Neutrophil (primary cell): ENCODE measurements at regions not wholly inside any gene's neighbourhood (a gene's known extent, or its start where the extent isn't known, plus 50 kb on each side); places are given as distances from the start of the nearest gene placed in this dataset.

ENCODE experiments used
- H3K27ac ChIP-seq: fragments of 200-600 bp; sonication (generic); 2 replicates; pipeline ENCODE4 v1.5.1; 2016; ENCODE audit warnings: mild to moderate bottlenecking, moderate library complexity
- H3K27me3 ChIP-seq: fragments of 200-600 bp; sonication (generic); 2 replicates; pipeline ENCODE4 v1.6.0; 2016; ENCODE audit warnings: mild to moderate bottlenecking
- H3K36me3 ChIP-seq: fragments of 200-600 bp; sonication (generic); 2 replicates; pipeline ENCODE4 v1.5.1; 2017
- H3K4me1 ChIP-seq, 2 experiments: fragments of 200-600 bp in 1 of 2; sonication (generic) in 1 of 2; 1 replicate in 1 of 2; 2 replicates in 1 of 2; pipeline versions ENCODE4 v1.5.1 to v1.6.1; 2013 to 2016; ENCODE audit warnings: low read depth in 1 of 2, low read length in 1 of 2, mild to moderate bottlenecking in 1 of 2, moderate library complexity in 1 of 2; ENCODE audit not compliant: control insufficient read depth in 1 of 2, insufficient read depth in 1 of 2
- H3K4me3 ChIP-seq, 2 experiments: fragments of 200-600 bp in 1 of 2; sonication (generic) in 1 of 2; 1 replicate in 1 of 2; 2 replicates in 1 of 2; pipeline ENCODE4 v1.5.1; 2013 to 2016; ENCODE audit warnings: low read depth in 1 of 2, low read length in 1 of 2, mild to moderate bottlenecking in 1 of 2, moderate library complexity in 1 of 2
- H3K9me3 ChIP-seq: fragments of 200-600 bp; sonication (generic); 2 replicates; pipeline ENCODE4 v1.5.1; 2016
- TF ChIP-seq, protein P1 (sequence below): fragments of 200-600 bp; sonication (generic); IDR thresholded peaks from 2 replicates; pipeline ENCODE4 v1.5.1; 2016; ENCODE audit warnings: antibody characterized with exemption

DNA sequence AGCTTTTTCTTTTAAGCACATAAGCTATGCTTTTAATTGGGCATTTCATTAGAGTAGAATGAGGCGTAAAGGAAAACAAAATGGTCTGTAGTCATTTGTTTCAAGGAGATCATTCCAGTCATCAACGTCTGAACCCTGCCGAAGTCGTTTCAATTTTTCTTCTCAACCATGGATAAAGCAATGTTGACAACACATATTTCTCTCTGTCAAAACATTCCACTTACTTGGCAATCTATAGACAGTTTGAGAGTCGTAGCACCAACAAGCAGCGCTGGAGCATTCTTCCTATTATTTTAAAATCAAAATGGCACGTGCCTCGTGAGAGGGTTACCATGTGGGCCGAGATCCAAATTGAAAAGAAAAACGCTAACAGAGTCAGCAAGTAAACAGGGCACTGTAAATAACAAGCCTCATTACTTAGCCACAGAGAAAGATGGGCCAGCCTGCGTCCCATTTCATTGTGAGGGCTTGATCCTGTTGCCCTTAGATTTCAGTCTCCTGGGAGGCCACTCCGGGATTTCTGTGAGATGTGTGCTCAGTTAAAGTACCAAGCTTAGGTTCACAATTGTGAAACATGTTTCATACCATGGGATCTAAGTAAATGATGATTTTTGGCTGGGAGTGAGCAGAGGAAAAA is 422.9 kb downstream of the DTWD2 start:
- Histone ChIP-seq H3K27me3 (no peaks in the 10 kb centered on the region), H3K4me3 (no peak overlapping the region), H3K9me3 (no peaks in the 10 kb centered on the region), H3K36me3 (no peaks in the 10 kb centered on the region), H3K4me1 (no peaks in the 10 kb centered on the region), H3K27ac (no peak overlapping the region)
- TF ChIP-seq, protein P1, sequence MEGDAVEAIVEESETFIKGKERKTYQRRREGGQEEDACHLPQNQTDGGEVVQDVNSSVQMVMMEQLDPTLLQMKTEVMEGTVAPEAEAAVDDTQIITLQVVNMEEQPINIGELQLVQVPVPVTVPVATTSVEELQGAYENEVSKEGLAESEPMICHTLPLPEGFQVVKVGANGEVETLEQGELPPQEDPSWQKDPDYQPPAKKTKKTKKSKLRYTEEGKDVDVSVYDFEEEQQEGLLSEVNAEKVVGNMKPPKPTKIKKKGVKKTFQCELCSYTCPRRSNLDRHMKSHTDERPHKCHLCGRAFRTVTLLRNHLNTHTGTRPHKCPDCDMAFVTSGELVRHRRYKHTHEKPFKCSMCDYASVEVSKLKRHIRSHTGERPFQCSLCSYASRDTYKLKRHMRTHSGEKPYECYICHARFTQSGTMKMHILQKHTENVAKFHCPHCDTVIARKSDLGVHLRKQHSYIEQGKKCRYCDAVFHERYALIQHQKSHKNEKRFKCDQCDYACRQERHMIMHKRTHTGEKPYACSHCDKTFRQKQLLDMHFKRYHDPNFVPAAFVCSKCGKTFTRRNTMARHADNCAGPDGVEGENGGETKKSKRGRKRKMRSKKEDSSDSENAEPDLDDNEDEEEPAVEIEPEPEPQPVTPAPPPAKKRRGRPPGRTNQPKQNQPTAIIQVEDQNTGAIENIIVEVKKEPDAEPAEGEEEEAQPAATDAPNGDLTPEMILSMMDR, result no peak

DNA sequence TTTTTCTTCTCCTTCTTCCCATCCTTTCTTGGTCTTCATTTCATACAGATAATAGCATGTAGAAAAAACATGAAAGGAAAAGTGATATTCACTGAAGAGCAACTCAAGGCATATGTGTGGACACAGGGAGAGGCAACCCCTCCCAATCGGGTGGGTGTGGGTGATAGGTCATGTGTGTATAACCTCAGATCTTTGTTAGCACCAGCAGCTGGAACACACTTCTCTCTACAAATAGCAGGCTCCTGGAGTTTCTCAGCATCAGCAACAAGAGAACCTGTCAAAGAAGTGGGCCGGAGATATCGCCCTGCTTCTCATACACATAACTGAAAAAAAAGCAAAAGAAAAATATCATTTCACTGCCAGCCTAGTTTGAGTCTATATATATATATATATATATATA is 426.4 kb downstream of the DTWD2 start:
- no peaks in the 10 kb centered on the region for H3K4me1 ChIP-seq
- H3K4me3 ChIP-seq, result no peak overlapping the region
- no peak overlapping the region for H3K27ac ChIP-seq
- no peaks in the 10 kb centered on the region for H3K27me3 ChIP-seq
- H3K9me3 ChIP-seq, result no peaks in the 10 kb centered on the region
- no peaks in the 10 kb centered on the region for H3K36me3 ChIP-seq
- TF ChIP-seq, protein P1, result no peak

DNA sequence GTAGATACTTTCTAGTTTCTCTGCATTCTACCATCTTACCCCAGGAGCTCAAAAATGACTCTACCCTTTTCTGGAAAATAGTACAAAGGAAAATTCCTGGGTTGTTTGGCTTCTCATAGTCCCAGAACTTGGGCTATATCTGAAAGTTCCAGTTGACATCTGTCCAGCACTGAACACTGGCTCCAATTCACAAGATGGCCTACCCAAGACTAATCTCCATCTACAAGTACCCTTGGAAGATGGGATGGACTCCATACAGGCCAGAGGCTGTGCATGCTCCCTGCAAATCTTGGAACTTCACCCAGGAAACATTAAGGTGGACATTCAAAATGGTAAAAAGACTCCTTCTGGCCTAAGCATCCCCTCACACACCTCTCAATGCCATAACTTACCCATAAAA is 427.1 kb downstream of the DTWD2 start:
- Histone ChIP-seq H3K4me3 (no peak overlapping the region), H3K4me1 (no peaks in the 10 kb centered on the region), H3K36me3 (no peaks in the 10 kb centered on the region), H3K27me3 (no peaks in the 10 kb centered on the region), H3K9me3 (no peaks in the 10 kb centered on the region), H3K27ac (no peak overlapping the region)
- TF ChIP-seq, protein P1, result no peak

DNA sequence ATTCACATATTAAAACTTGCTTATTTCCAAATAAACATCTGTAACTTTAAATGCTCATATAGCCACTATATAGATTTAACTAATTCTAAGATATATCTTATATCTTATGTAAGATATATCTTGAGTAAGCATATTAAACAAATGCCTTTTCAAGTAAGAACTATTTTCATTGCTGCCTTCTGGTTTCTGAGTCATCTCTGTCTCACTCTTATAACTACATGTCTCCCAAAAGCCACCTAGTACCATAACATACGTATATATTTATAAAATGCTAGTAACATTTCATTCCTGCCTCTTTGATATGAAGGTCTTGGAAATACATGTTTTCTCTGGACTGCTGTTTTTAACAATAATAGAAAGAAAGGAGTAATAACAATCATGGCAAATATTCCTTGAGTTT is 429.5 kb downstream of the DTWD2 start:
- Histone ChIP-seq H3K27ac (no peak overlapping the region), H3K9me3 (no peaks in the 10 kb centered on the region), H3K36me3 (no peaks in the 10 kb centered on the region), H3K4me1 (no peaks in the 10 kb centered on the region), H3K27me3 (no peaks in the 10 kb centered on the region), H3K4me3 (no peak overlapping the region)
- TF ChIP-seq, protein P1, result no peak

DNA sequence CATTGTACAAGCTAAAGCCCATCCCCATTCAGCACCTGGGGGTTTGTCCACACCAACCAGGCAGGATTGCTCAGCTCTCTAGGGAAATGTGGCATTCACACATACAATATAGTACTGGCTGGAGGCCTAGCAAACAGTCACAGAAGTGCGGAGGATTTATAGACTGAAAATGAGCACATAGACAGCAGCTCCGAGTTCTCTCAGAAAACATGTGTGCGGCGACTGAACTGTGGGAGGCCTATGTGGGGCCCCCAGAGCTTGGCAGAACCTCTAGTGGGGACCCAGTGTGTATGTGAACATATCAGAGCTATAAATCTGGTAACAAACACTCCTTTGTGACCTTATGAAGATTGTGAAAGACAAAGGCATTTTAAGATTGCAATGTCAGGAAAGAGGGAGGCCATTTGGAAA is 431.1 kb downstream of the DTWD2 start:
- Histone ChIP-seq H3K27ac (no peak overlapping the region), H3K4me1 (no peaks in the 10 kb centered on the region), H3K9me3 (no peaks in the 10 kb centered on the region), H3K4me3 (no peak overlapping the region), H3K36me3 (no peaks in the 10 kb centered on the region), H3K27me3 (no peaks in the 10 kb centered on the region)
- TF ChIP-seq, protein P1, result no peak
